ENCODE measurements at regions not wholly inside any gene's neighbourhood (a gene's known extent, or its start where the extent isn't known, plus 50 kb on each side); places are given as distances from the start of the nearest gene placed in this dataset.

- no peak for DNase-seq (ENCODE audit: low spot score)
- TF ChIP-seq, protein P1, sequence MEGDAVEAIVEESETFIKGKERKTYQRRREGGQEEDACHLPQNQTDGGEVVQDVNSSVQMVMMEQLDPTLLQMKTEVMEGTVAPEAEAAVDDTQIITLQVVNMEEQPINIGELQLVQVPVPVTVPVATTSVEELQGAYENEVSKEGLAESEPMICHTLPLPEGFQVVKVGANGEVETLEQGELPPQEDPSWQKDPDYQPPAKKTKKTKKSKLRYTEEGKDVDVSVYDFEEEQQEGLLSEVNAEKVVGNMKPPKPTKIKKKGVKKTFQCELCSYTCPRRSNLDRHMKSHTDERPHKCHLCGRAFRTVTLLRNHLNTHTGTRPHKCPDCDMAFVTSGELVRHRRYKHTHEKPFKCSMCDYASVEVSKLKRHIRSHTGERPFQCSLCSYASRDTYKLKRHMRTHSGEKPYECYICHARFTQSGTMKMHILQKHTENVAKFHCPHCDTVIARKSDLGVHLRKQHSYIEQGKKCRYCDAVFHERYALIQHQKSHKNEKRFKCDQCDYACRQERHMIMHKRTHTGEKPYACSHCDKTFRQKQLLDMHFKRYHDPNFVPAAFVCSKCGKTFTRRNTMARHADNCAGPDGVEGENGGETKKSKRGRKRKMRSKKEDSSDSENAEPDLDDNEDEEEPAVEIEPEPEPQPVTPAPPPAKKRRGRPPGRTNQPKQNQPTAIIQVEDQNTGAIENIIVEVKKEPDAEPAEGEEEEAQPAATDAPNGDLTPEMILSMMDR (IDR thresholded peaks at IDR 0.05; ENCODE audit: extremely low read depth, missing control alignments), result no peak
These were observed 123.3 kb upstream of the CMC1 start for GRCh38 chr3:28118087-28118486.

DNA sequence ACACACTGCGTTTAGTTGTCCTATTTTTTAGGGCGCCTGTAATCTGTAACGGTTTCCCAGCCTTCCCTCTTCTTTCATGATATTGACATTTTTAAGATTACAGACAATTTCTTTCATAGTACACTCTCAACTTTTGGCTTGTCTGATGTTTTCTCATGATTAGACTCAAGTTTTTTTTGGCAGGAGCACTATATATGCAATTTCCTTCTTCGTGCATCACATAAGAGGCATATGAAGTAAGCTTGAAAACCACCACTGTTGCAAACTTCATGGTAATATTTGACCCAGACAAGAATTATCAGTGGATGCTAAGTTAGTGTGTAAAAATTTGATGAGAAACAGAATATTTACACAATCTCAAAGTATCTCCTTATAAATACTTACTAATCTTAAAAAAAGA is 119.2 kb upstream of the CMC1 start:
- TF ChIP-seq, protein P1 (IDR thresholded peaks at IDR 0.05; ENCODE audit: extremely low read depth, missing control alignments), result no peak
- no peak for DNase-seq (ENCODE audit: low spot score)

DNA sequence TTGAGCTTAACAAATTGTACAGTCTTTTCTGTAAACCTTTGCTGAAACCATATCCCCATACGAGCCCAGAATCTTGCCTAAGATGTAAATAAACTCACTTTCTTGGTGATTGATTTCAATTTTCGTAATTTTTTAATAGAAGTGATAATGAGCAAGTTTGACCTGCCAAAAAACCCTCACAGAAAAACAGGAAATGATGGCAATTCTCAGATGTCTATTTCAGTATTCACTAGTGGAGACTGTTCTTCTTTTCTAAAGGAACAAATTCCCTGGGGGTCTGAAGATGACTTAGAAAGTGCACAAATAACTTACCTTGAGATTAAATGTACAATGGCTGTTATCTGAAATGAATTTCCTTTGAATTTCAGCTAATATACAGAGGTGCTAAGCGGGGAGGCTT is 116.5 kb upstream of the CMC1 start:
- TF ChIP-seq, protein P1 (IDR thresholded peaks at IDR 0.05; ENCODE audit: extremely low read depth, missing control alignments), result no peak
- DNase-seq (ENCODE audit: low spot score), result no peak

GRCh38 chr3:28125342-28125741 is 116.1 kb upstream of the CMC1 start:
- no peak for DNase-seq (ENCODE audit: low spot score)
- TF ChIP-seq, protein P1 (IDR thresholded peaks at IDR 0.05; ENCODE audit: extremely low read depth, missing control alignments), result no peak

DNA sequence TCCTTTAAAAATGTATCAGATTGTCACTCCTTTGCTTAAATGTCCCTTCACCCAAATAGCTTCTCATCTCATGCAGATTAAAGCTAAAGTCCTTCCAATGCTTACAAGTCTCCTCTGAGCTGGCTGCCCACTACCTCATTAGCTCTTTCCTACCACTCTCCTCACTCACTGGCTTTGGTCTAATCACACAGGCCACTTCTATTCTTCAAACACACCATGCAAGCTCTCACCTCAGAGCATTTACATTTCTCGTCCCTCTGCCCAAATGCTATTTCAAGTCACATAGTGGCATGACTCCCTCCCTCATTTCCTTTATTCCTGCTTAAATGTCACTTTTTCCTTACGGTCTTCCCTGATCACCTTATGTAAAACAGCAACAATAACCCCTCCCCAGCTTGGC is 110.6 kb upstream of the CMC1 start:
- DNase-seq (ENCODE audit: low spot score), result no peak
- TF ChIP-seq, protein P1 (IDR thresholded peaks at IDR 0.05; ENCODE audit: extremely low read depth, missing control alignments), result no peak

GRCh38 chr3:28132941-28133340 is 108.5 kb upstream of the CMC1 start:
- no peak for DNase-seq (ENCODE audit: low spot score)
- TF ChIP-seq, protein P1 (IDR thresholded peaks at IDR 0.05; ENCODE audit: extremely low read depth, missing control alignments), result no peak

DNA sequence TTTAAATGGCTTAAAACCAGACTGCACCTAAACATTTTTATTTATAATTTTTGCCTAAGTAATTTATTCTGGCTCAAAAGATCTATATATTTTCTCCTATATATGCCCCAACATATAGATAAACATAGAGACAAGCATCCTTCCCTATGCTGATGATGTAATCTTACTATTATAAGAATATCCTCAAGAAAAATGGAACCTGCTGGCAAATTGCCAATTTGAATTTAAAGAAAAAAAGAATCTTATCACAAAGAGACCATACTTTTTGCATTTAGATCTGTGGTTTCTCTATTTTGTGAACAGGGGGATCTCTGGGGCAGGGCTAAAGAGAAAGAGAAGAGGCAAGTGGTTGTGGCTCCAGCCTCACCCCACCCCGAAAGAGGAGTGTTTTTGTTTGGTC is 107.2 kb upstream of the CMC1 start:
- TF ChIP-seq, protein P1 (IDR thresholded peaks at IDR 0.05; ENCODE audit: extremely low read depth, missing control alignments), result no peak
- DNase-seq (ENCODE audit: low spot score), result no peak
